Upper lobe of left lung (tissue), 4 donors: ENCODE measurements at regions not wholly inside any gene's neighbourhood (a gene's known extent, or its start where the extent isn't known, plus 50 kb on each side); places are given as distances from the start of the nearest gene placed in this dataset.

ENCODE experiments used
- EP300 ChIP-seq, 4 donors: sonication (generic); formaldehyde crosslinking; IDR thresholded peaks; one replicate each; pipeline ENCODE4 v1.5.1; 2017; ENCODE audit warnings: antibody characterized with exemption in 4 of 4, control low read depth in 2 of 4
- POLR2A ChIP-seq, 4 donors: fragments of 450-650 bp; IDR thresholded peaks; one replicate each; pipeline ENCODE4 v1.5.1; 2016 to 2017; ENCODE audit warnings: antibody characterized with exemption in 4 of 4, mild to moderate bottlenecking in 2 of 4
- POLR2AphosphoS5 ChIP-seq, 2 donors: sonication (generic); formaldehyde crosslinking; IDR thresholded peaks; one replicate each; pipeline ENCODE4 v1.5.1; 2017; ENCODE audit warnings: antibody characterized with exemption in 2 of 2
- TF ChIP-seq, protein P1 (sequence below), 6 experiments: fragments of 450-650 bp in 4 of 6; fragments of 200-600 bp in 2 of 6; sonication (generic) in 2 of 6; IDR thresholded peaks; one replicate each; pipeline ENCODE4 v1.5.1; 2016 to 2019; ENCODE audit warnings: antibody characterized with exemption in 6 of 6

GRCh38 chr11:45007011-45007410, 56.3 kb upstream of the TP53I11 start:
- no peak for TF ChIP-seq POLR2AphosphoS5 (IDR thresholded peaks at IDR 0.05)
- no peak for TF ChIP-seq POLR2A (IDR thresholded peaks at IDR 0.05)
- TF ChIP-seq, protein P1, sequence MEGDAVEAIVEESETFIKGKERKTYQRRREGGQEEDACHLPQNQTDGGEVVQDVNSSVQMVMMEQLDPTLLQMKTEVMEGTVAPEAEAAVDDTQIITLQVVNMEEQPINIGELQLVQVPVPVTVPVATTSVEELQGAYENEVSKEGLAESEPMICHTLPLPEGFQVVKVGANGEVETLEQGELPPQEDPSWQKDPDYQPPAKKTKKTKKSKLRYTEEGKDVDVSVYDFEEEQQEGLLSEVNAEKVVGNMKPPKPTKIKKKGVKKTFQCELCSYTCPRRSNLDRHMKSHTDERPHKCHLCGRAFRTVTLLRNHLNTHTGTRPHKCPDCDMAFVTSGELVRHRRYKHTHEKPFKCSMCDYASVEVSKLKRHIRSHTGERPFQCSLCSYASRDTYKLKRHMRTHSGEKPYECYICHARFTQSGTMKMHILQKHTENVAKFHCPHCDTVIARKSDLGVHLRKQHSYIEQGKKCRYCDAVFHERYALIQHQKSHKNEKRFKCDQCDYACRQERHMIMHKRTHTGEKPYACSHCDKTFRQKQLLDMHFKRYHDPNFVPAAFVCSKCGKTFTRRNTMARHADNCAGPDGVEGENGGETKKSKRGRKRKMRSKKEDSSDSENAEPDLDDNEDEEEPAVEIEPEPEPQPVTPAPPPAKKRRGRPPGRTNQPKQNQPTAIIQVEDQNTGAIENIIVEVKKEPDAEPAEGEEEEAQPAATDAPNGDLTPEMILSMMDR (IDR thresholded peaks at IDR 0.05) = no peak
- no peak for TF ChIP-seq EP300 (IDR thresholded peaks at IDR 0.05)
